B cell (primary cell): ENCODE measurements at regions not wholly inside any gene's neighbourhood (a gene's known extent, or its start where the extent isn't known, plus 50 kb on each side); places are given as distances from the start of the nearest gene placed in this dataset.

Experiments used
- ATAC-seq: fragments of 200-7000 bp; cut with Tn5 transposase; one replicate; pipeline ENCODE4 v1.10.0; 2021; ENCODE audit warnings: low read depth, mild to moderate bottlenecking, moderate number of reproducible peaks, moderate library complexity
- CTCF ChIA-PET: fragments of 350-600 bp; sonication (Branson Sonifier 250); formaldehyde crosslinking; loops from one replicate; lab custom pipeline; 2021; ENCODE audit warnings: antibody characterized with exemption, inconsistent platforms; lab: Charles Lee
- POLR2A ChIA-PET: fragments of 350-600 bp; sonication (Branson Sonifier 250); formaldehyde crosslinking; loops from one replicate; lab custom pipeline; 2021; ENCODE audit warnings: antibody characterized with exemption; lab: Charles Lee
- DNase-seq: peaks from one replicate; pipeline ENCODE4 v3.0.0; 2013
- H2AFZ ChIP-seq: 2 replicates; pipeline ENCODE4 v1.6.1; 2012; ENCODE audit warnings: mild to moderate bottlenecking, low read depth, low read length; ENCODE audit not compliant: insufficient read depth, poor library complexity, severe bottlenecking
- H3K27ac ChIP-seq, 2 donors: 1 replicate in 1 of 2; 2 replicates in 1 of 2; pipeline ENCODE4 v1.5.1; 2012 to 2013; ENCODE audit warnings: low read length in 2 of 2, mild to moderate bottlenecking in 2 of 2, moderate library complexity in 1 of 2
- H3K27me3 ChIP-seq, 4 experiments: fragments of 200-600 bp in 1 of 4; sonication (generic) in 1 of 4; replicated peaks in 1 of 4; 1 replicate in 2 of 4; 2 replicates in 2 of 4; pipeline versions ENCODE4 v1.6.1 to v1.7.0; 2013 to 2016; ENCODE audit warnings: low read length in 3 of 4, mild to moderate bottlenecking in 2 of 4, mixed read lengths in 1 of 4, moderate library complexity in 1 of 4; ENCODE audit not compliant: insufficient read depth in 4 of 4, control insufficient read depth in 3 of 4; ENCODE audit errors: control extremely low read depth in 1 of 4
- H3K36me3 ChIP-seq, 2 experiments: replicated peaks in 1 of 2; 1 replicate in 1 of 2; 2 replicates in 1 of 2; pipeline versions ENCODE4 v1.6.1 to v1.7.1; 2013; ENCODE audit warnings: low read length in 1 of 2; ENCODE audit not compliant: insufficient read depth in 2 of 2, control insufficient read depth in 1 of 2; ENCODE audit errors: control extremely low read depth in 1 of 2, extremely low read depth in 1 of 2
- H3K4me1 ChIP-seq, 2 donors: fragments of 200-600 bp in 1 of 2; sonication (generic) in 1 of 2; 1 replicate in 1 of 2; 2 replicates in 1 of 2; pipeline versions ENCODE4 v1.5.1 to v1.6.1; 2013 to 2017; ENCODE audit warnings: low read length in 2 of 2; ENCODE audit not compliant: control insufficient read depth in 2 of 2, insufficient read depth in 2 of 2
- H3K4me2 ChIP-seq: replicated peaks from 2 replicates; pipeline ENCODE3; 2012; ENCODE audit warnings: mild to moderate bottlenecking, low read depth, low read length; ENCODE audit not compliant: poor library complexity, severe bottlenecking
- H3K4me3 ChIP-seq, 5 experiments: fragments of 200-600 bp in 1 of 5; sonication (generic) in 1 of 5; 1 replicate in 3 of 5; 2 replicates in 2 of 5; pipeline versions ENCODE4 v1.5.1 to v1.7.0; 2011 to 2016; ENCODE audit warnings: low read length in 4 of 5, mild to moderate bottlenecking in 4 of 5, low read depth in 2 of 5, control low read depth in 1 of 5, moderate library complexity in 1 of 5; ENCODE audit not compliant: insufficient read depth in 1 of 5; ENCODE audit errors: control extremely low read depth in 1 of 5, extremely low read depth in 1 of 5
- H3K79me2 ChIP-seq: fragments of 200-600 bp; sonication (generic); one replicate; pipeline ENCODE4 v1.6.0; 2016; ENCODE audit warnings: low read length; ENCODE audit not compliant: control insufficient read depth, insufficient read depth
- H3K9ac ChIP-seq: fragments of 200-600 bp; sonication (generic); 2 replicates; pipeline ENCODE4 v1.6.1; 2017; ENCODE audit warnings: mild to moderate bottlenecking, low read length, moderate library complexity
- H3K9me3 ChIP-seq, 3 donors: one replicate each; pipeline versions ENCODE4 v1.6.1 to v1.7.1; 2013; ENCODE audit warnings: low read length in 2 of 3; ENCODE audit not compliant: control insufficient read depth in 2 of 3, insufficient read depth in 1 of 3; ENCODE audit errors: control extremely low read depth in 1 of 3
- H4K20me1 ChIP-seq: 2 replicates; pipeline ENCODE4 v1.6.0; 2012; ENCODE audit warnings: mild to moderate bottlenecking, low read length; ENCODE audit not compliant: insufficient read depth, control insufficient read depth, poor library complexity, severe bottlenecking
- H3K27ac Mint-ChIP-seq: one replicate; pipeline ENCODE4 v1.8.0; 2021; ENCODE audit warnings: mixed read lengths
- H3K27me3 Mint-ChIP-seq: one replicate; pipeline ENCODE4 v1.8.0; 2021; ENCODE audit warnings: mixed read lengths
- H3K4me1 Mint-ChIP-seq: one replicate; pipeline ENCODE4 v1.8.0; 2021; ENCODE audit warnings: mixed read lengths
- H3K4me3 Mint-ChIP-seq: one replicate; pipeline ENCODE4 v1.8.0; 2021; ENCODE audit warnings: mixed read lengths
- H3K9me3 Mint-ChIP-seq: one replicate; pipeline ENCODE4 v1.8.0; 2022; ENCODE audit warnings: mixed read lengths; ENCODE audit not compliant: insufficient read depth
- CTCF ChIP-seq: fragments of 200-600 bp; IDR thresholded peaks from one replicate; pipeline ENCODE4 v1.8.0; 2022; ENCODE audit warnings: antibody characterized with exemption, mild to moderate bottlenecking
- EZH2 ChIP-seq: IDR thresholded peaks from 2 replicates; pipeline ENCODE4 v1.6.1; 2012; ENCODE audit warnings: borderline replicate concordance, low read depth, mild to moderate bottlenecking, moderate library complexity, low read length; ENCODE audit not compliant: insufficient read depth, poor library complexity, severe bottlenecking
- WGBS: methylation state at CpG from one replicate; pipeline ENCODE4 v1.1.5; 2013; ENCODE audit warnings: missing lambda C conversion rate; ENCODE audit not compliant: insufficient coverage; 5-methylcytosine and 5-hydroxymethylcytosine counted together
- intact Hi-C: fragments of 100-400 bp; cut with micrococcal nuclease; formaldehyde crosslinking; loops from one replicate; pipeline ENCODE4 v1.10.0; 2022

GRCh38 chr5:74476046-74476818 is 164.3 kb downstream of the ENC1 start:
- Histone ChIP-seq H3K36me3 (no peaks in the 10 kb centered on the region), H3K27ac (no peak overlapping the region), H3K9me3 (no peaks in the 10 kb centered on the region), H3K4me2 (no peak overlapping the region), H3K4me3 (no peak overlapping the region), H2AFZ (no peak overlapping the region), H3K4me1 (no peaks in the 10 kb centered on the region), H3K27me3 (no peaks in the 10 kb centered on the region), H3K79me2 (no peaks in the 10 kb centered on the region), H3K9ac (no peak overlapping the region), H4K20me1 (no peaks in the 10 kb centered on the region)
- Mint-ChIP-seq H3K4me1 (peaks cover under 1% of the 10 kb centered on the region), H3K27me3 (peaks cover 26% of the 10 kb centered on the region), H3K27ac (no peak overlapping the region), H3K4me3 (no peak overlapping the region), H3K9me3 (no peaks in the 10 kb centered on the region)
- POLR2A ChIA-PET = no interaction called here
- DNase-seq (no peak), ATAC-seq (no peak)
- TF ChIP-seq CTCF = no peak
- TF ChIP-seq EZH2 = no peak
- WGBS = 91% methylated on average over 3 of the region's 7 CpGs
- intact Hi-C loops = no loop called here
- CTCF ChIA-PET = no interaction called here

- Mint-ChIP-seq H3K4me1 (no peaks in the 10 kb centered on the region), H3K27ac (no peak overlapping the region), H3K4me3 (no peak overlapping the region), H3K27me3 (peaks cover 22% of the 10 kb centered on the region), H3K9me3 (no peaks in the 10 kb centered on the region)
- Histone ChIP-seq H3K4me1 (no peaks in the 10 kb centered on the region), H3K9ac (no peak overlapping the region), H3K36me3 (no peaks in the 10 kb centered on the region), H3K4me3 (no peak overlapping the region), H4K20me1 (no peaks in the 10 kb centered on the region), H3K9me3 (no peaks in the 10 kb centered on the region), H3K4me2 (no peak overlapping the region), H3K79me2 (no peaks in the 10 kb centered on the region), H2AFZ (no peak overlapping the region), H3K27me3 (no peaks in the 10 kb centered on the region), H3K27ac (no peak overlapping the region)
- POLR2A ChIA-PET = no interaction called here
- no CpG with 5 or more reads among the region's 2 CpGs for WGBS
- no peak for TF ChIP-seq CTCF
- TF ChIP-seq EZH2 = no peak
- CTCF ChIA-PET = no interaction called here
- DNase-seq (no peak), ATAC-seq (no peak)
- intact Hi-C loops = no loop called here
These were observed 168.7 kb downstream of the ENC1 start for GRCh38 chr5:74471875-74472274.
